Gastrocnemius medialis (tissue), 4 donors: ENCODE measurements at regions not wholly inside any gene's neighbourhood (a gene's known extent, or its start where the extent isn't known, plus 50 kb on each side); places are given as distances from the start of the nearest gene placed in this dataset.

ENCODE experiments used
- POLR2A ChIP-seq, 2 donors: fragments of 450-650 bp; IDR thresholded peaks; one replicate each; pipeline ENCODE4 v1.6.1; 2017; ENCODE audit warnings: antibody characterized with exemption in 2 of 2, mild to moderate bottlenecking in 2 of 2, moderate library complexity in 2 of 2
- TF ChIP-seq, protein P1 (sequence below), 5 experiments: fragments of 450-650 bp in 3 of 5; fragments of 200-600 bp in 2 of 5; sonication (generic) in 2 of 5; IDR thresholded peaks in 4 of 5; conservative IDR thresholded peaks in 1 of 5; 1 replicate in 4 of 5; 2 replicates in 1 of 5; pipeline ENCODE4 v1.5.1; 2016 to 2019; ENCODE audit warnings: antibody characterized with exemption in 5 of 5, mild to moderate bottlenecking in 3 of 5, moderate library complexity in 3 of 5

DNA sequence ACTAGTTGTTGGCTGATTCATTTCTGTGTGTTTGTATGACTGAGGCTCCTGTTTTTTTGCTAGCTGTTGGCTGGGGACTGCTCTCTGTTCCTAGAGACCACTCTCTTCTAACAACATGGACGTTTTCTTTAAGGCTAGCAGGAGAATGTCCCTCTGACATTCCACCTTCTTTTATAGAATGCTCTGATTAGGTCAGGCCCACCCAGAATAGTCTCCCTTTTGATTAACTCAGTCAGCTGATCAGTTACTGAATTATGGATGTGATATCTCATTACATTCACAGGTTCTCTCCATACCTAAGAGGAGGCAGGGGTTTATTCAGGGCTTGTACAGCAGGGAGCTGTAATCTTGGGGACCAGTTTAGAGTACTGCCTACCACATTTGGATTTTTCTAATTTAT, 175.6 kb upstream of the RHOBTB1 start:
- TF ChIP-seq, protein P1, sequence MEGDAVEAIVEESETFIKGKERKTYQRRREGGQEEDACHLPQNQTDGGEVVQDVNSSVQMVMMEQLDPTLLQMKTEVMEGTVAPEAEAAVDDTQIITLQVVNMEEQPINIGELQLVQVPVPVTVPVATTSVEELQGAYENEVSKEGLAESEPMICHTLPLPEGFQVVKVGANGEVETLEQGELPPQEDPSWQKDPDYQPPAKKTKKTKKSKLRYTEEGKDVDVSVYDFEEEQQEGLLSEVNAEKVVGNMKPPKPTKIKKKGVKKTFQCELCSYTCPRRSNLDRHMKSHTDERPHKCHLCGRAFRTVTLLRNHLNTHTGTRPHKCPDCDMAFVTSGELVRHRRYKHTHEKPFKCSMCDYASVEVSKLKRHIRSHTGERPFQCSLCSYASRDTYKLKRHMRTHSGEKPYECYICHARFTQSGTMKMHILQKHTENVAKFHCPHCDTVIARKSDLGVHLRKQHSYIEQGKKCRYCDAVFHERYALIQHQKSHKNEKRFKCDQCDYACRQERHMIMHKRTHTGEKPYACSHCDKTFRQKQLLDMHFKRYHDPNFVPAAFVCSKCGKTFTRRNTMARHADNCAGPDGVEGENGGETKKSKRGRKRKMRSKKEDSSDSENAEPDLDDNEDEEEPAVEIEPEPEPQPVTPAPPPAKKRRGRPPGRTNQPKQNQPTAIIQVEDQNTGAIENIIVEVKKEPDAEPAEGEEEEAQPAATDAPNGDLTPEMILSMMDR (IDR thresholded peaks at IDR 0.05 in 4 of 5, conservative IDR thresholded peaks at IDR 0.05 in 1 of 5), result no peak
- no peak for TF ChIP-seq POLR2A (IDR thresholded peaks at IDR 0.05)
